ENCODE measurements at regions not wholly inside any gene's neighbourhood (a gene's known extent, or its start where the extent isn't known, plus 50 kb on each side); places are given as distances from the start of the nearest gene placed in this dataset.

DNA sequence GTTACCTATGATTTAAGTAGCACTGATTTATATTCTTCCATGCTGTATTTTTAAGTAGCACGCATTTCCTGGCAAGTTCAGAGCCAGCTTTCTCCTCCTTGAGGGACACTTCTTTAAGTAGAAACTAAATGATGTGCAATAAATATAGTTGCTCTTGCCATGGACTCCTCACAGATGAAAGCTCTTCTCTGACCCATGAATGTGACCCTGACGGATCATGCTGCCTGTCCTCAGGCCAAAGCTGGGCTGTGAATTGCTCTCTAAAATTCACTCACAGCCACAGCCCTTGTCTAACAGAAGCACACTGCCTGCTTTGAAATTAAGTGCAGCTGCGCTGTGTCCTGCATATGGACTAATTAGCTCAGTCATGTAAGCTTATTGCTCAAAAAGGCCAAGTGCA lies 438.8 kb downstream of the PMP22 start:
- DNase-seq (ENCODE audit: low spot score in 2 of 2) = no peak
- Histone ChIP-seq H3K27me3 (no peaks in the 10 kb centered on the region), H3K36me3 (no peaks in the 10 kb centered on the region), H3K9me3 (peaks cover 7 to 8% of the 10 kb centered on the region in 2 donors), H3K4me3 (no peak overlapping the region), H3K27ac (no peak overlapping the region), H3K4me1 (no peaks in the 10 kb centered on the region)
- intact Hi-C loops (cut with DNase I; ENCODE audit: low total_unique reads) = no loop called here
- TF ChIP-seq POLR2A (IDR thresholded peaks at IDR 0.05) (no peak), POLR2AphosphoS5 (IDR thresholded peaks at IDR 0.05) (no peak)
- TF ChIP-seq, protein P1, sequence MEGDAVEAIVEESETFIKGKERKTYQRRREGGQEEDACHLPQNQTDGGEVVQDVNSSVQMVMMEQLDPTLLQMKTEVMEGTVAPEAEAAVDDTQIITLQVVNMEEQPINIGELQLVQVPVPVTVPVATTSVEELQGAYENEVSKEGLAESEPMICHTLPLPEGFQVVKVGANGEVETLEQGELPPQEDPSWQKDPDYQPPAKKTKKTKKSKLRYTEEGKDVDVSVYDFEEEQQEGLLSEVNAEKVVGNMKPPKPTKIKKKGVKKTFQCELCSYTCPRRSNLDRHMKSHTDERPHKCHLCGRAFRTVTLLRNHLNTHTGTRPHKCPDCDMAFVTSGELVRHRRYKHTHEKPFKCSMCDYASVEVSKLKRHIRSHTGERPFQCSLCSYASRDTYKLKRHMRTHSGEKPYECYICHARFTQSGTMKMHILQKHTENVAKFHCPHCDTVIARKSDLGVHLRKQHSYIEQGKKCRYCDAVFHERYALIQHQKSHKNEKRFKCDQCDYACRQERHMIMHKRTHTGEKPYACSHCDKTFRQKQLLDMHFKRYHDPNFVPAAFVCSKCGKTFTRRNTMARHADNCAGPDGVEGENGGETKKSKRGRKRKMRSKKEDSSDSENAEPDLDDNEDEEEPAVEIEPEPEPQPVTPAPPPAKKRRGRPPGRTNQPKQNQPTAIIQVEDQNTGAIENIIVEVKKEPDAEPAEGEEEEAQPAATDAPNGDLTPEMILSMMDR (IDR thresholded peaks at IDR 0.05) = no peak

DNA sequence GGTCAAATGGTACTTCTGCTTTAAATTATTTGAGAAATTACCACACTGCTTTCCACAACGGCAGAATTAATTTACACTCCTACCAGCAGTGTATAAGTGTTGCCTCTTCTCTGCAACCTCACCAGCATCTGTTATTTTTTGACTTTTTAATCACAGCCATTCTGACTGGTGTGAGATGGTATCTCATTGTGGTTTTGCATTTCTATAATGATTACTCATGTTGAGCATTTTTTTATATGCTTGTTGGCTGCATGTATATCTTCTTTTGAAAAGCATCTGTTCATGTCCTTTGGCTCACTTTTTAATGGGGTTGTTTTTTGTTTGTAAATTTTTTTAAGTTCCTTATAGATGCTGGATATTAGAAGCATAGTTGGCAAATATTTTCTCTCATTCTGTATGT lies 446.7 kb downstream of the PMP22 start:
- intact Hi-C loops (cut with DNase I; ENCODE audit: low total_unique reads) = no loop called here
- Histone ChIP-seq H3K36me3 (no peaks in the 10 kb centered on the region), H3K27me3 (no peaks in the 10 kb centered on the region), H3K4me1 (no peaks in the 10 kb centered on the region), H3K9me3 (no peaks in the 10 kb centered on the region), H3K4me3 (no peak overlapping the region), H3K27ac (no peak overlapping the region)
- TF ChIP-seq POLR2AphosphoS5 (IDR thresholded peaks at IDR 0.05) (no peak), POLR2A (IDR thresholded peaks at IDR 0.05) (no peak)
- TF ChIP-seq, protein P1 (IDR thresholded peaks at IDR 0.05) = no peak
- DNase-seq (ENCODE audit: low spot score in 2 of 2) = no peak

DNA sequence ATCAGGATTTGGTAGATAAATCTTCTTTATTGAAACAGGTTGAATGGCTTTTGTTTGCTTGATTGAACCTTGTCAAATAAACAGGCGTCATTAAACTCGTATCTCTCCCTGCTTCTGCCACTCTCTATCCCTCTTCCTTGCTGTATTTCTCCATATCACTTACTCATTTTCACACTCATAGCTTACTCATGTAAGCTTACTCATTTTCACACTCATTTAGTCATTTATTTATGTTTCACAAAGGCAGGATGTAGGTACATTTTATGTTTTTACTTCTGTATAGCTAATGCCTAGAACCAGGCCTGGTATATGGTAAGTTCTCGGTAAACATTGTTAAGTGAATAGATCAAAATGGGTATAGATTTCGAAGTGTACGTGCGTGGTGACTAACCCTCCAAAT lies 450.0 kb downstream of the PMP22 start:
- Histone ChIP-seq H3K27me3 (no peaks in the 10 kb centered on the region), H3K4me1 (no peaks in the 10 kb centered on the region), H3K27ac (no peak overlapping the region), H3K4me3 (no peak overlapping the region), H3K9me3 (no peaks in the 10 kb centered on the region), H3K36me3 (no peaks in the 10 kb centered on the region)
- DNase-seq (ENCODE audit: low spot score in 2 of 2) = no peak
- intact Hi-C loops (cut with DNase I; ENCODE audit: low total_unique reads) = no loop called here
- TF ChIP-seq POLR2A (IDR thresholded peaks at IDR 0.05) = no peak
- TF ChIP-seq, protein P1 (IDR thresholded peaks at IDR 0.05) = no peak
- TF ChIP-seq POLR2AphosphoS5 (IDR thresholded peaks at IDR 0.05) = no peak

DNA sequence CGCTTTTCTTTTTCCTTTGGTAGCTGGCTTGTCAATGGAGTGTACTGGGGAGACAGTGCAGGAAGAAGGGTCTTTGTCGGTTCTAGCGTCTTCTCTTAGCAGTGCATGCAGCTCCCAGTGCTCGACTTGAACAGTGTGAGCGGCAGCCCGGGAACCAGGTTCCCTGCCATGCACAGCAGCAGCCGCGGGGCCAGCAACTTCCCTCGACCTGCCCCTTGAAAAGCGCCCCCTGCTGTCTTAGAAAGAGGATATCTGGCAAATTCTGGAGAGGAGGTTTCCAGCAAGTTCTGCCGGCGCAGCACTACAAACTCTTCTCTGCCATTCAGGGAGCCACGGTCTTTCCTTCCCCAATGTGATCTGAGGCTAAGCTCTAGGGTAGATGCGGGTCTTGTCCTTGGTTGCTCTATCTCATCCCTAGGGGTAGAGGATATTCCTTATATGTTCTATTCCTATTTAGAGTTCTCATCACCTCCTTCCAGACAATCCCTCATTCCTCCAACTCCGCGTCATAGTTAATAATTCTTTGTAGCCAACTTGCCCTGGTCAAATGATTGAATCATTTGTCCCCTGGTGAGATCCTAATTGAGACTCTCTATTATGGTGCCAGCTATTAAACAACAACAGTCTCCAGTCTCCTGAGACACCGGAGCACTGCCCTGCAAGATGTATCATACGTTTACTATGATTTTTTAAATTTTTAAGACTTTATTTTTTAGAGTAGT lies 451.3 kb downstream of the PMP22 start:
- no peak for DNase-seq (ENCODE audit: low spot score in 2 of 2)
- intact Hi-C loops (cut with DNase I; ENCODE audit: low total_unique reads) = no loop called here
- no peaks in the 10 kb centered on the region for H3K9me3 ChIP-seq

DNA sequence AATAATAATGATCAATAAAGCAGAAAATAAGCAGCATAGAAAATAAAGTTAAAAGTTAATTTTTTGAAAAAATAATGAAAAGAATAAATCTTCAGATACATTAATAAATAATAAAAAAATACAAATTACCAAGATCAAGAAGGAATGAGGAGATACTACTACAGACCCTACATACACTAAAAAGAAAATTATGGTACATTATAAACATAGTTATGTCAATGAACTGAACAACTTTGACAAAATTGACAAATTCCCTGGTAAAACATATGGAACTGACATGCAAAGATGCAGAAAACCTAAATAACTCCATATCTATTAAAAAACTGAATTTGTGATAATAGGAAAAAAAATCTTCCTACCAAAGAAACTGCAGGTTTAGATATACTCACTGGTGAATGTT lies 456.7 kb downstream of the PMP22 start:
- H3K27me3 ChIP-seq = no peaks in the 10 kb centered on the region
- H3K4me3 ChIP-seq = no peak overlapping the region
- intact Hi-C loops (cut with DNase I; ENCODE audit: low total_unique reads) = no loop called here
- H3K36me3 ChIP-seq = no peaks in the 10 kb centered on the region
- no peaks in the 10 kb centered on the region for H3K9me3 ChIP-seq
- TF ChIP-seq POLR2AphosphoS5 (IDR thresholded peaks at IDR 0.05) (no peak), POLR2A (IDR thresholded peaks at IDR 0.05) (no peak)
- TF ChIP-seq, protein P1 (IDR thresholded peaks at IDR 0.05) = no peak
- DNase-seq (ENCODE audit: low spot score in 2 of 2) = no peak
- H3K27ac ChIP-seq = no peak overlapping the region
- no peaks in the 10 kb centered on the region for H3K4me1 ChIP-seq

More for the DNA sequence above, 451.3 kb downstream of the PMP22 start:
- Histone ChIP-seq H3K27me3 (no peaks in the 10 kb centered on the region), H3K4me1 (no peaks in the 10 kb centered on the region), H3K27ac (no peak overlapping the region), H3K36me3 (no peaks in the 10 kb centered on the region), H3K4me3 (no peak overlapping the region)
- no peak for TF ChIP-seq POLR2AphosphoS5 (IDR thresholded peaks at IDR 0.05)
- TF ChIP-seq POLR2A (IDR thresholded peaks at IDR 0.05) = no peak
- TF ChIP-seq, protein P1 (IDR thresholded peaks at IDR 0.05) = peak in 1 of 3 donors; percentile 8

All from breast epithelium (tissue), 4 donors.